ENCODE measurements at regions not wholly inside any gene's neighbourhood (a gene's known extent, or its start where the extent isn't known, plus 50 kb on each side); places are given as distances from the start of the nearest gene placed in this dataset.

DNA sequence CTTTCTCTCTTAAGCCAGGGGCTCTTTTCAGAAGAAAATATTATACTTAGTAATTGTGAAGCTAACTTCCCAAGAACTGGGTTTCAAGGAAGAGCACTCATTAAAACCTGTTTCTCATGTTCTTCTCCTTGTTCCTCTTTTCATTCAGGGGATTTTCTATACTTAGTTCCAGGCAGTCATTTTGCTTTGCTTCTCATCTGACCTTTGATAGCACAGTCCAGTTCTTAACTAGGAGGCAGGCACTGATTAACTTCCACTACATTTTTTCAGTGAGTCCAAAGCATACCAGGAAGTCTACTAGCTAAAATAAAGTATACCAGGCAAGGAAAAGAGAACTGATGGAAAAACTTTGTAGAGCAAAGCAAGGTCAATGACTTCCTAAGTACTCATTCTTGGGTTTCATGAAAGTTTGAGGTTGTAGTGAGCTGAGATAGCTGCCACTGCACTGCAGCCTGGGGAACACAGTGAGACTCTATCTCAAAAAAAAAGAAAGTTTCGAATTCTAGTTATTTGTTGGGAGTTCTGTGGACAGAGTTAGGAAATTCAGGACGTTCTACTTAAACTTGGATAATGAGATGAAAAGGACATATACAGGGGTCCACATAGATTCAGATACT, 190.1 kb upstream of the HS3ST1 start:
- no peak for DNase-seq
- in situ Hi-C loops (cut with HindIII; ENCODE audit: low pct_ligation_motif_present, low sequenced_read_pairs): no loop called here
- Histone ChIP-seq H3K4me3 (ENCODE audit: low read depth, low read length) (no peak overlapping the region), H3K27ac (no peak overlapping the region), H3K36me3 (replicated peaks) (no peaks in the 10 kb centered on the region), H3K27me3 (replicated peaks) (no peaks in the 10 kb centered on the region)
- TF ChIP-seq, protein P1, sequence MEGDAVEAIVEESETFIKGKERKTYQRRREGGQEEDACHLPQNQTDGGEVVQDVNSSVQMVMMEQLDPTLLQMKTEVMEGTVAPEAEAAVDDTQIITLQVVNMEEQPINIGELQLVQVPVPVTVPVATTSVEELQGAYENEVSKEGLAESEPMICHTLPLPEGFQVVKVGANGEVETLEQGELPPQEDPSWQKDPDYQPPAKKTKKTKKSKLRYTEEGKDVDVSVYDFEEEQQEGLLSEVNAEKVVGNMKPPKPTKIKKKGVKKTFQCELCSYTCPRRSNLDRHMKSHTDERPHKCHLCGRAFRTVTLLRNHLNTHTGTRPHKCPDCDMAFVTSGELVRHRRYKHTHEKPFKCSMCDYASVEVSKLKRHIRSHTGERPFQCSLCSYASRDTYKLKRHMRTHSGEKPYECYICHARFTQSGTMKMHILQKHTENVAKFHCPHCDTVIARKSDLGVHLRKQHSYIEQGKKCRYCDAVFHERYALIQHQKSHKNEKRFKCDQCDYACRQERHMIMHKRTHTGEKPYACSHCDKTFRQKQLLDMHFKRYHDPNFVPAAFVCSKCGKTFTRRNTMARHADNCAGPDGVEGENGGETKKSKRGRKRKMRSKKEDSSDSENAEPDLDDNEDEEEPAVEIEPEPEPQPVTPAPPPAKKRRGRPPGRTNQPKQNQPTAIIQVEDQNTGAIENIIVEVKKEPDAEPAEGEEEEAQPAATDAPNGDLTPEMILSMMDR (IDR thresholded peaks at IDR 0.05; ENCODE audit: low read depth, low read length, missing control alignments): no peak

DNA sequence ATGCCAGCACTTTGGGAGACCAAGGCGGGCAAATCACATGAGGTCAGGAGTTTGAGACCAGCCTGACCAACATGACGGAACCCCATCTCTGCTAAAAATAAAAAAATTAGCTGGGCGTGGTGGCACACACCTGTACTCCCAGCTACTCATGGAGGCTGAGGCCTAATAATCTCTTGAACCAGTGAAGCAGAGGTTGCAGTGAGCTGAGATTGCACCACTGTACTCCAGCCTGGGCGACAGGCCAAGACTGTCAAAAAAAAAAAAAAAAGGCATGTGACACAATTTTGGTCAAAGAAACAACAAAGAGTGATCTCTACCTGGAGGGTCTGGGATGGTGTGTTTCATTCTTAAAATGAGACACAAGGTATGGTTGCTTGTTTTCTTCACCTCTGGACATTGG, 188.2 kb upstream of the HS3ST1 start:
- no peak overlapping the region for H3K27ac ChIP-seq
- H3K27me3 ChIP-seq (replicated peaks): no peaks in the 10 kb centered on the region
- in situ Hi-C loops (cut with HindIII; ENCODE audit: low pct_ligation_motif_present, low sequenced_read_pairs): no loop called here
- no peaks in the 10 kb centered on the region for H3K36me3 ChIP-seq (replicated peaks)
- no peak overlapping the region for H3K4me3 ChIP-seq (ENCODE audit: low read depth, low read length)
- no peak for DNase-seq
- TF ChIP-seq, protein P1 (IDR thresholded peaks at IDR 0.05; ENCODE audit: low read depth, low read length, missing control alignments): no peak

- DNase-seq: no peak
- Histone ChIP-seq H3K27me3 (replicated peaks) (no peaks in the 10 kb centered on the region), H3K27ac (no peak overlapping the region), H3K36me3 (replicated peaks) (no peaks in the 10 kb centered on the region), H3K4me3 (ENCODE audit: low read depth, low read length) (no peak overlapping the region)
- in situ Hi-C loops (cut with HindIII; ENCODE audit: low pct_ligation_motif_present, low sequenced_read_pairs): no loop called here
- TF ChIP-seq, protein P1 (IDR thresholded peaks at IDR 0.05; ENCODE audit: low read depth, low read length, missing control alignments): no peak
These were observed 186.9 kb upstream of the HS3ST1 start for GRCh38 chr4:11615601-11616000.

- Histone ChIP-seq H3K27me3 (replicated peaks) (no peaks in the 10 kb centered on the region), H3K4me3 (ENCODE audit: low read depth, low read length) (no peak overlapping the region), H3K36me3 (replicated peaks) (no peaks in the 10 kb centered on the region), H3K27ac (no peak overlapping the region)
- DNase-seq: no peak
- TF ChIP-seq, protein P1 (IDR thresholded peaks at IDR 0.05; ENCODE audit: low read depth, low read length, missing control alignments): no peak
- in situ Hi-C loops (cut with HindIII; ENCODE audit: low pct_ligation_motif_present, low sequenced_read_pairs): no loop called here
These were observed 185.7 kb upstream of the HS3ST1 start for GRCh38 chr4:11614426-11614825.

DNA sequence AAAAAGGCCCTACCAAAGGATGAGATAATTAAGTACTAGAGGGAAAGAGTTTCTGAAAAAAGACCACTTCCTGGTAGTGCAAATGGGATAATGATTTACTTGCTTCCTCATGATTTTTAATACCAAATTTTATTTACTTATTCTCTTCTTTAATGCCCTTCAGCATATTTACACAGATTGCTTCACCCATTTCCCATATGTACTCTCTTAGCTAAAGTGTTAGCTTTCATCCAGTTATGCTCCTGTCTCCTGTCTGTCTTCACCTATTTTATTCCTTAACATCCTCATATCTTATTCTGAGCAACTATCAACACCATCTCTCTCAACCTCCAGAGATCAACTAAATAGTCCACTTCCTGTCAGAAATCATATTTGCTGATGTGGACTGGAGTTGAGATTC, 183.2 kb upstream of the HS3ST1 start:
- Histone ChIP-seq H3K27ac (no peak overlapping the region), H3K27me3 (replicated peaks) (no peaks in the 10 kb centered on the region), H3K36me3 (replicated peaks) (no peaks in the 10 kb centered on the region), H3K4me3 (ENCODE audit: low read depth, low read length) (no peak overlapping the region)
- in situ Hi-C loops (cut with HindIII; ENCODE audit: low pct_ligation_motif_present, low sequenced_read_pairs): no loop called here
- no peak for DNase-seq
- TF ChIP-seq, protein P1 (IDR thresholded peaks at IDR 0.05; ENCODE audit: low read depth, low read length, missing control alignments): no peak

GRCh38 chr4:11609751-11610150, 181.1 kb upstream of the HS3ST1 start:
- H3K27me3 ChIP-seq (replicated peaks): no peaks in the 10 kb centered on the region
- in situ Hi-C loops (cut with HindIII; ENCODE audit: low pct_ligation_motif_present, low sequenced_read_pairs): no loop called here

More at GRCh38 chr4:11609751-11610150, 181.1 kb upstream of the HS3ST1 start:
- Histone ChIP-seq H3K4me3 (ENCODE audit: low read depth, low read length) (no peak overlapping the region), H3K36me3 (replicated peaks) (no peaks in the 10 kb centered on the region), H3K27ac (no peak overlapping the region)
- TF ChIP-seq, protein P1 (IDR thresholded peaks at IDR 0.05; ENCODE audit: low read depth, low read length, missing control alignments): no peak
- DNase-seq: no peak
